Stimulated activated CD8-positive, alpha-beta memory T cell treated with anti-CD3 and anti-CD28 coated beads, Interleukin-2, amount 100 ng/mL, for 1 hour (primary cell): ENCODE measurements at regions not wholly inside any gene's neighbourhood (a gene's known extent, or its start where the extent isn't known, plus 50 kb on each side); places are given as distances from the start of the nearest gene placed in this dataset.

Experiments used
- DNase-seq, 2 donors: peaks; one replicate each; pipeline ENCODE4 v3.0.0-alpha.2; 2020; ENCODE audit warnings: low read depth in 2 of 2

- DNase-seq = no peak
These were observed 401.6 kb downstream of the ANXA1 start for GRCh38 chr9:73553295-73553694.

GRCh38 chr9:73558471-73558870 is 406.8 kb downstream of the ANXA1 start:
- DNase-seq = no peak

- no peak for DNase-seq
These were observed 413.4 kb downstream of the ANXA1 start for GRCh38 chr9:73565026-73565425.

- no peak for DNase-seq
These were observed 414.3 kb downstream of the ANXA1 start for GRCh38 chr9:73565833-73566465.

GRCh38 chr9:73566627-73567026 is 415.0 kb downstream of the ANXA1 start:
- no peak for DNase-seq

GRCh38 chr9:73573235-73573634 is 421.6 kb downstream of the ANXA1 start:
- DNase-seq = no peak

- DNase-seq = no peak
These were observed 423.7 kb downstream of the ANXA1 start for GRCh38 chr9:73575101-73576060.

- no peak for DNase-seq
These were observed 426.2 kb downstream of the ANXA1 start for GRCh38 chr9:73577848-73578247.

- DNase-seq = no peak
These were observed 428.2 kb downstream of the ANXA1 start for GRCh38 chr9:73579823-73580222.

- DNase-seq = no peak
These were observed 431.9 kb downstream of the ANXA1 start for GRCh38 chr9:73583576-73583975.

GRCh38 chr9:73595036-73595545 is 443.4 kb downstream of the ANXA1 start:
- no peak for DNase-seq

- no peak for DNase-seq
These were observed 444.7 kb downstream of the ANXA1 start for GRCh38 chr9:73596321-73596720.

GRCh38 chr9:73597039-73597438 is 445.4 kb downstream of the ANXA1 start:
- DNase-seq = no peak

GRCh38 chr9:73597771-73598170 is 446.1 kb downstream of the ANXA1 start:
- no peak for DNase-seq

GRCh38 chr9:73609381-73609780 is 457.7 kb downstream of the ANXA1 start:
- DNase-seq = no peak

- DNase-seq = no peak
These were observed 459.4 kb downstream of the ANXA1 start for GRCh38 chr9:73611032-73611431.

- no peak for DNase-seq
These were observed 461.5 kb downstream of the ANXA1 start for GRCh38 chr9:73613092-73613701.

GRCh38 chr9:73615557-73615956 is 463.9 kb downstream of the ANXA1 start:
- DNase-seq = no peak

- no peak for DNase-seq
These were observed 465.9 kb downstream of the ANXA1 start for GRCh38 chr9:73617586-73617985.

GRCh38 chr9:73640971-73641370 is 489.3 kb downstream of the ANXA1 start:
- no peak for DNase-seq

- DNase-seq = no peak
These were observed 491.8 kb downstream of the ANXA1 start for GRCh38 chr9:73643379-73644013.

GRCh38 chr9:73647560-73647959 is 495.9 kb downstream of the ANXA1 start:
- DNase-seq = no peak
